PC-3 (cell line): ENCODE measurements at regions not wholly inside any gene's neighbourhood (a gene's known extent, or its start where the extent isn't known, plus 50 kb on each side); places are given as distances from the start of the nearest gene placed in this dataset.

Experiments
- ATAC-seq: fragments of 200-7000 bp; cut with Tn5 transposase; 2 replicates; pipeline ENCODE4 v1.9.1; 2020; ENCODE audit warnings: mild to moderate bottlenecking, moderate library complexity
- BruUV-seq: library from RNA; stranded (reverse); fragments of 400-500 nt; replicated peaks from 2 replicates; lab custom pipeline; 2021; lab: Mats Ljungman, UMichigan
- CTCF ChIA-PET: fragments of 300-600 bp; sonication (Branson Sonifier 250); formaldehyde crosslinking; loops from one replicate; lab custom pipeline; 2022; ENCODE audit warnings: antibody characterized with exemption; lab: Charles Lee
- POLR2A ChIA-PET: fragments of 300-600 bp; sonication (Branson Sonifier 250); formaldehyde crosslinking; loops from one replicate; lab custom pipeline; 2022; ENCODE audit warnings: antibody characterized with exemption; ENCODE audit not compliant: unreplicated experiment; lab: Charles Lee
- DNase-seq: peaks from one replicate; pipeline ENCODE4 v3.0.0-alpha.2; 2015
- H2AFZ ChIP-seq: fragments of 300-600 bp; sonication (generic); 2 replicates; pipeline ENCODE4 v1.6.0; 2016; ENCODE audit warnings: antibody characterized with exemption, low read length
- H3F3A ChIP-seq: fragments of 300-600 bp; sonication (generic); one replicate; pipeline ENCODE4 v1.6.0; 2017; ENCODE audit warnings: antibody characterized with exemption, low read length, control low read depth, mild to moderate bottlenecking; ENCODE audit not compliant: unreplicated experiment
- H3K27ac ChIP-seq: fragments of 300-600 bp; sonication (generic); 2 replicates; pipeline ENCODE4 v1.5.1; 2016; ENCODE audit warnings: mild to moderate bottlenecking, low read length
- H3K27me3 ChIP-seq: fragments of 300-600 bp; sonication (generic); 2 replicates; pipeline ENCODE4 v1.6.1; 2016; ENCODE audit warnings: low read length, mixed read lengths
- H3K36me3 ChIP-seq: fragments of 300-600 bp; sonication (generic); 2 replicates; pipeline ENCODE4 v1.6.1; 2016; ENCODE audit warnings: low read depth, mixed run types, low read length, mixed read lengths
- H3K4me1 ChIP-seq: fragments of 300-600 bp; sonication (generic); 2 replicates; pipeline ENCODE4 v1.5.1; 2016; ENCODE audit warnings: low read length; ENCODE audit not compliant: insufficient read depth
- H3K4me2 ChIP-seq: fragments of 300-600 bp; sonication (generic); 2 replicates; pipeline ENCODE4 v1.6.0; 2016; ENCODE audit warnings: low read length
- H3K4me3 ChIP-seq: fragments of 300-600 bp; sonication (generic); 2 replicates; pipeline ENCODE4 v1.5.1; 2016; ENCODE audit warnings: mild to moderate bottlenecking, low read length, mixed read lengths
- H3K79me2 ChIP-seq: fragments of 300-600 bp; sonication (generic); 2 replicates; pipeline ENCODE4 v1.6.1; 2017; ENCODE audit warnings: low read length, mixed read lengths
- H3K9ac ChIP-seq: fragments of 300-600 bp; sonication (generic); 2 replicates; pipeline ENCODE4 v1.6.0; 2016; ENCODE audit warnings: mild to moderate bottlenecking, low read length
- H3K9me2 ChIP-seq: fragments of 300-600 bp; sonication (generic); replicated peaks from 2 replicates; pipeline ENCODE4 v1.6.1; 2016; ENCODE audit warnings: mixed run types, low read length, mixed read lengths
- H3K9me3 ChIP-seq: fragments of 300-600 bp; sonication (generic); 2 replicates; pipeline ENCODE4 v1.6.1; 2016; ENCODE audit warnings: low read length, mixed read lengths
- H4K20me1 ChIP-seq: fragments of 300-600 bp; sonication (generic); 2 replicates; pipeline ENCODE4 v1.6.1; 2016; ENCODE audit warnings: low read length, mixed read lengths
- CTCF ChIP-seq: fragments of 300-600 bp; sonication (generic); conservative IDR thresholded peaks from 2 replicates; pipeline ENCODE4 v1.5.1; 2017; ENCODE audit warnings: antibody characterized with exemption, low read depth, mild to moderate bottlenecking, low read length
- EZH2 ChIP-seq: fragments of 300-600 bp; sonication (generic); IDR thresholded peaks from one replicate; pipeline ENCODE4 v1.6.1; 2017; ENCODE audit warnings: antibody characterized with exemption, mild to moderate bottlenecking, low read length; ENCODE audit not compliant: unreplicated experiment
- EZH2phosphoT487 ChIP-seq: fragments of 300-600 bp; sonication (generic); IDR thresholded peaks from 2 replicates; pipeline ENCODE4 v1.6.1; 2018; ENCODE audit warnings: mild to moderate bottlenecking, antibody characterized with exemption, low read length, borderline replicate concordance
- intact Hi-C: fragments of 100-400 bp; cut with micrococcal nuclease; formaldehyde crosslinking; loops from 2 replicates; pipeline ENCODE4 v1.9.0; 2023

- Histone ChIP-seq H3K79me2 (no peaks in the 10 kb centered on the region), H2AFZ (no peak overlapping the region), H3K9me2 (no peaks in the 10 kb centered on the region), H3K27me3 (peaks cover 9% of the 10 kb centered on the region; the same call in 1 of the 2 replicates), H3F3A (no peaks in the 10 kb centered on the region), H3K4me1 (no peaks in the 10 kb centered on the region), H3K4me2 (no peak overlapping the region), H3K4me3 (no peak overlapping the region), H3K9ac (no peak overlapping the region), H3K36me3 (no peaks in the 10 kb centered on the region), H3K27ac (no peak overlapping the region), H3K9me3 (no peaks in the 10 kb centered on the region), H4K20me1 (no peaks in the 10 kb centered on the region)
- TF ChIP-seq EZH2phosphoT487 = no peak
- TF ChIP-seq EZH2 = no peak
- no peak for TF ChIP-seq CTCF
- no TSS peak for BruUV-seq
- ATAC-seq (no peak), DNase-seq (no peak)
- ChIA-PET POLR2A (no interaction called here), CTCF (no interaction called here)
- intact Hi-C loops = no loop called here
Observed at GRCh38 chr11:116261606-116262005, 511.2 kb downstream of the BUD13 start.

DNA sequence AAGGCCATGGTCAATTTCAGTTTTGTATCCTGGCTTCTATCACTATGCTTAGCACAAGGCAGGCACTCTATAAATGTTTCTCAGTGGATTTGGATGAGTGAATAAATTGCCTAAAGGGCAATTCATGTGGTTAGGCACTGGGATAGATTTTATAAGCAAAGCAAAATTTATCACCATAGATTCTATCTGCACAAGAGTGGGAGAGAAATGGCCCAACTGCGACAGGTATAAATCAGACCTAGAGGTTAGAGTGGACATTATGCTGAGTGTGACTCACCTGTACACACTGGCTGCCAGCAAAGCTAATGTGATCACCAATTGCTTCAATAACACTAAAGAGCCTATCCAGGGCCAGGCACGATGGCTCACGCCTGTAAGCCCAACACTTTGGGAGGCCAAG lies 514.0 kb downstream of the BUD13 start:
- no peaks in the 10 kb centered on the region for H3K79me2 ChIP-seq
- TF ChIP-seq EZH2 = no peak
- TF ChIP-seq EZH2phosphoT487 = no peak
- no peak for TF ChIP-seq CTCF
- H3K9ac ChIP-seq = no peak overlapping the region
- H3K9me3 ChIP-seq = no peaks in the 10 kb centered on the region
- intact Hi-C loops = no loop called here
- no peak overlapping the region for H3K27ac ChIP-seq
- no peak overlapping the region for H3K4me2 ChIP-seq
- no peak overlapping the region for H3K4me3 ChIP-seq
- ChIA-PET CTCF (no interaction called here), POLR2A (no interaction called here)
- ATAC-seq = no peak
- no peaks in the 10 kb centered on the region for H3K36me3 ChIP-seq
- DNase-seq = no peak
- peaks cover 9% of the 10 kb centered on the region; the same call in 1 of the 2 replicates for H3K27me3 ChIP-seq
- no peak overlapping the region for H2AFZ ChIP-seq
- no peaks in the 10 kb centered on the region for H3K4me1 ChIP-seq
- no peaks in the 10 kb centered on the region for H3F3A ChIP-seq
- BruUV-seq = no TSS peak
- H4K20me1 ChIP-seq = no peaks in the 10 kb centered on the region
- H3K9me2 ChIP-seq = no peaks in the 10 kb centered on the region

DNA sequence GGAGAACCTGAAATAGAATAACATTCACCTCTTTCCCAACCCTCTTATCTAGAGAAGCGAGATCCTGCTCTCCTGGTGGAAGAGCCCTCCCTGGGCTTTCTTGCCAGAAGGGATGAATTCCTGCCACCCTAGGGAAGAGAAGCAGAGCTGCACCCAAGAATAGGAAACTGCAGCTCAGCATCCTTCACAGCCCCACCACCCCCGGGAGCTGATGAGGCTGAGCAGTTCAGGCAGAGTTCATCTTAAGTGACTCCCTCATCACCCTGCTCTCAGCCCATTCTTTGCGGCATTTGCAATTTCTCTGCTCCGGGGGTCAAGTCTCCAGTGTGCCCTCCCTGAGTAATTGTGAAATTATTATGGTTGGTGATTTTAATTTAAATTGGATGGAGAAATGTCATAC lies 514.9 kb downstream of the BUD13 start:
- POLR2A ChIA-PET = no interaction called here
- intact Hi-C loops = no loop called here
- Histone ChIP-seq H3K4me3 (no peak overlapping the region), H3K4me2 (no peak overlapping the region), H3K27ac (no peak overlapping the region), H3F3A (no peaks in the 10 kb centered on the region), H3K27me3 (peaks cover 9% of the 10 kb centered on the region; the same call in 1 of the 2 replicates), H3K9me2 (no peaks in the 10 kb centered on the region), H3K36me3 (no peaks in the 10 kb centered on the region), H3K79me2 (no peaks in the 10 kb centered on the region), H3K9ac (no peak overlapping the region), H3K4me1 (no peaks in the 10 kb centered on the region), H4K20me1 (no peaks in the 10 kb centered on the region), H3K9me3 (no peaks in the 10 kb centered on the region), H2AFZ (no peak overlapping the region)
- BruUV-seq = no TSS peak
- DNase-seq = no peak
- CTCF ChIA-PET = no interaction called here
- TF ChIP-seq EZH2 (no peak), CTCF (no peak), EZH2phosphoT487 (no peak)
- ATAC-seq = no peak
